Activated T-helper 1 cell treated with Interleukin-2 at 50 U/mL for 16 hours (primary cell): ENCODE measurements at regions not wholly inside any gene's neighbourhood (a gene's known extent, or its start where the extent isn't known, plus 50 kb on each side); places are given as distances from the start of the nearest gene placed in this dataset.

Experiments
- DNase-seq: peaks from one replicate; pipeline ENCODE4 v3.0.0-alpha.2; 2020; ENCODE audit warnings: low read depth

DNA sequence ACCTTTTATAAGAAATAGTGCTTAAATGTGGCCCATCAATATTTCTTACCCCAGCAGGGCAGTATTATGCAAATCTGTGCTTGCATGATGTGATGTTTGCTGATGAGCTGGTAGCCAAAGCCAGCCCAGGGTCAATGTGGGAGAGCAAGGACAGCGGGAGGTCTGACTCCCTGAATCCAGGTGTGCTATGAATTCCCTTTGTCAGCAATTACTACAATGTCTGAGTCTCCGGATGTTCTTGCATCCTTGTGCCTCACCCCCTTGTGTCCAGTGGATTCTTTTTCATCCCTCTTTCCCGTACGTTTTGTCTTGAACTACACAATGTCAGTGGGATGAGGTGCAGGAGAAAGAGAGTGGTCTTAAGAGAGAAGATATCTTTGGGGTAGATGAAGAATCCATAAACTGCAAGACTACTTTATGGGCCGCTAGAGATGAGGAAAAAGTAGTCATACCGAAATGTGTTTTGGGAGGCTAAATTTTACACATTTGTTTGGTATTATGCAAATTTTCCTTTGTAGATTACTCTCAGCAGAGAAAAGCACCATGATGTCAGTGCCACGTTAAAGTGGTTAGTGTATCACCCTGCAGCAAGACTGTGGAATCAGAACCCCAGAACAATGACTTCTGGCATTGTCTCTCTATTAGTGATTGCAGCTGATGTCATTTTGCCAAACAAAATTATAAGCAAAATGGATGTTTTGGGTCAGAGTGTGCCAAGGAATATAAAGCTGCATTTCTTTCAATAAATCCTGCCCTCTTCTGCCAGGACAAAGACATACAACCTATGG, 53.5 kb upstream of the TSHZ3 start:
- no peak for DNase-seq

DNA sequence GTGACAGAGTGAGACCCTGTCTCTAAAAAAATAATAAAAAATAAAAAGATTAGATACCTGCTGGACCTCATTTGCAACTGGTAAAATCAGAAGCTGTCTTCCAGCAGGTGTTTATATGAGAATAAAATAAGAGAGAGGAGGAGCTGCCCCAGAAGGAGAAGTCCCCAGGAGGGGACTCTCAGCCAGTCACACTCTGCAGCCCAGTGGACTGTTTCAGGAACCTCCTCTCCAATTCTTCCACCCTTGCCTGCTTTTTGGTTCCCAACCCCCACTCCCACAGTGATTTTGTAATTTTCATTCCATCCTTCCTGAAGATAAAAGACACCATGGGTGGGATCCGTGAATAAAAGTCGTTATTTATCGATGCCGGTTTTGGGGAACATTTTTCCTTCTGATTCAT, 56.9 kb upstream of the TSHZ3 start:
- DNase-seq = no peak

DNA sequence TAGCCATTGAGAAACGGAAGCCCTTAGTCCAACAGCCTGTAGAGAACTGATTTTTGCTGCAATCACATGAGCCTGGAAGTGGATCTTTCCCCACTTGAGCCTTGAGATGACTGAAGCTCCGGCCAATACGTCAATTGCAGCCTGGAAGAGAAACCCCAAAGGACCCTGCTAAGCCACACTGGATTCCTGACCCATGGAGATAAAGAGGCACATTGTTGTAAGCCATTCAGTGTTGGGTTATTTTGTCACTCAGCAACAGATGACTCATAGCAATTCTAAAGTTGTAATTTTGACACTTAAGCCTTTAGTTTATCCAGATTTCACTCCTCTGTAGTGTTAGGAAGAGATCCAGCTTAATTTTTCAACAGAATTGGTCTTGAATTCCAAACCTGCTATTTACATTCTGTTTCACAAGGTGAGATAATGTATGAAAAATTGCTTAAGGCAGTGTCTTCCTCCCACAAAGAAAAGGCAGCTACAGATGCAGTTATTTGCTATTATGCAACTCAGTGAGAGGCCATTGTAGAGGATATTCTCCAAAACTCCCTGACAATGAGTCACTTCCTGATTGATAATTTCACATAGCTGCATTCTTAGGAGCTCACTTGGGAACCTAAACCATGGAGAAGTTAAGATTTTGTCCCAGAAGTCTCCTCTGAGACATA, 59.4 kb upstream of the TSHZ3 start:
- DNase-seq = no peak

DNA sequence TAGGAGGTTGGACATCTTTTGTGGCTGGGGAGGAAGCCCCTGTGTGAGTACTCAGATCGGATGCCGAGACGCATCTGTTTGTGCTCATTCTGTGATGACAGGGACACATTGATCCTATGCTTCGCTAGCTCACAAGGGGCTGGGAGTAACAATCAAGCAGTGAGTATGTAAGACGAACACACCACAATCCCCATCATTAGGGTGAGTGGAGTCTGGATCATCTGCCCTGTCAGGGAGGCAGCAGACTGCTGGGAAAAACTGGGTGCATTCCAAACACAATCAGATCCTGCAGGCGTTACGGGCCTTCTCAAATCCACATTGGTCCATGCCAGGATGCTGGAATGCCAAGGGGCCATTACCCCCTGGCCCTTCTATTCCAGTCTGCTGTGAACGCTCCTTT, 64.1 kb upstream of the TSHZ3 start:
- no peak for DNase-seq

DNA sequence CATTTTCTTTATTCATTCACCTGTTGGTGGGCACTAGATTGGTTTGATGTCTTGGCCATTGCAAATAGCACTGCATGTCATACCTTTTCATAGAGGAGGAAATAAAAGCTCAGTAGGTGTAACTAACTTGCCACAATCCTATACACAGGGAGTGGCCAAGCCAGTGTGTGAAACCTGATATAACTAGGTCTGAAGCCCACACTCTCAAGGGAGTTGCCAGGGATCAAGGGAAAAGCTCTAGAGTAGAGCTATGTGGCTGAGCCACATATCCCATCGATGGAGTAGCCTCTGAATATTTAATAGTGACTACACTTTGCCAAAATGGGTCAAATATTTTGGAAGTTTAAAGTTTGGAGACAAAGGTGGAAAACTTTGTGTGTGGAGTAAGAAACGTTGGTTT, 66.1 kb upstream of the TSHZ3 start:
- DNase-seq = no peak

DNA sequence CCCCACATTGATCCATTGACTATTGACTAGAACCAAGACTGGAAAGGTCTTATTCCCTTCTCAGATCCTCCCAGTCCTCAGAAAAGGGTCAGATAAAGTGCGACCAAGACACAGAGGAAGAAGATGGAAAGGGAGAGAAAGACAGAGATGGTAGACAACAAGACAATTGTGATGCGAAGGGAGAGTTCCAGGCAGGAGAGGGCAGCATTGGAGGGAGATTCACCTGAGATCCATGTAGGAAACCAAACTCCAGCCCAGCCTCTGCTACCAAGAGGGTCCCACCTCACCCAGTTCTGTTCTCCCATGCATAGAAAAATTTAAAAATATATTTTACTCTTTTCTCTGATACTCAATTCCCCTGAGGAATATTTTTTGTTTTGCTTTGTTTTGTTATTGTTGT, 67.3 kb upstream of the TSHZ3 start:
- no peak for DNase-seq

DNA sequence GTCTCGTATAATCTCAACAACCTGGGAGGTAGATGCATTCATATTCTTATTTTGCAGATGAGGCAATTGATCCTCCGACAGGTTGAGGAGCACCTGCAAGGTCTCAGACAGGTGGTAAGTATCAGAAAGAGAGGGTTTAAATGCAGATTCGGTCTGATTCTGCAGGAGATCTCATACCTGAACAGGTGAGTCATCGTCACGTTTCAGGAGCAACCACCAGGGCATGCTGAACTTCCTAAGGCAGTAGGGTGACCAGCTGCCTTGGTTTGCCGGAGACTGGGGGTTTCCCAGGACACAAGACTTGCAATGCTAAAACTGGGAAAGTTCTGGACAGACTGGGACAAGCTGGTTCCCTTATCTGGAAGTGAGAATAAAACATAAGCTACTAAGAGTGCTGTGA, 68.8 kb upstream of the TSHZ3 start:
- DNase-seq = no peak

DNA sequence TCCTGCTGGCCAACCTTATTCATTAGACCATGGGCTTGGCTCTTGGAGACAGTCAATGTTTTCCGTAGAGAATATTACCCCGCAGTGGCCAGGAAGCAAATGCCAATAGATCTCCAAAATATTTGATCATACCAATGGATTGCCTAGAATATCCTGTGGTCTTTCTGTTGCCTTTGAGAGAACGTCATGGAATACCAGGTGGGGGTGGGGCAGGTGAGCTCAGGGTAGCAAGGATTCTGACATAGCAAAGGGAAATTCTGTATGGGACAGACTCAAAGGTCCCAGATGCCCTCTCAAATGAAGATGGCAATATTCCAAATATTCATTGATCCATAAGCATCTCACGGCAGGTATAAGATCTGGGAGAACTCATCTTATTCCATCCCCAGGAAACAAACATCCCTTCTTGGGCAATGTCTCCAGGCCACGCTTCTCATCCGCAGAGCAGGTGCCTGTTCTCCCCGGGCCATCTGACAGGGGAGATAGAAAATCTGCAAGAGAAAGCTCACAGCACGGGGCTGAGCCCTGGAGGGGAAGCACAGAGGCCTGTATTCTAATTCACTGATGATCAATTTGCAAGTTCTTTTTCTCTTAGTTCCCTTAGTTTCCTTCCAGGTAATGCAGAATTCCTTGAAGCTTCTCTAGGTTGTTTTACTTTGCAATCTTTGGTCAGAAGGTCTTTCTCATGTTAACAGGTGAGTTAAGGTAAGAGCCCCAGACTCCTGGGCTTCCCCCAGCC, 69.6 kb upstream of the TSHZ3 start:
- DNase-seq = no peak

DNA sequence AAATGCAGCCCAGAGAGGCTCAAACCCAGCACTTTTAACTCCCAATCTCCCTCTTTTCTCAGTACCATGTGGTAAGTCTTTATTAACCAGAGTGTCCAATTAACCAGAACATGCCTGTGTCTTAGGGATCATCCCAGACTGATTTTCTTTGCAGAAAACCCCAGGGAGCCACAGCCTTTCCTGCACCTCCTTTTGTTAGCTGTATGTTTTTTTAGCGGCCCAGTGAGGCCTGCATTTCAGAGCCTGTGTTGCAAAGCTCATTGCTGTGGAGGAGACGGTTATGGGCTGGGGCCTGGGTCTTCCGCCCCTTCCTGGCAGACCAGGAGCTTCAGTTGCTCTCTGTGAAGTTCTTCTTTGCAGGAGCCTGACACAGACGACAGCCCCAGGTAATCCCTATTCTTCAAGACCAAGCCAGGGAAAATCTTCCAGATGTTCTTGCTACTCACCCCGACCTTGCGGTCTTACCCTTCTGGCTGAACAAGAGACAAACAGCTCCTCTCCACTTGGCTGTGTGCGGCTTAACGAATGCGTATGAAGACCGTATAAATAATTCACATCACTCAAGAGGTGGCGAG, 70.7 kb upstream of the TSHZ3 start:
- no peak for DNase-seq

DNA sequence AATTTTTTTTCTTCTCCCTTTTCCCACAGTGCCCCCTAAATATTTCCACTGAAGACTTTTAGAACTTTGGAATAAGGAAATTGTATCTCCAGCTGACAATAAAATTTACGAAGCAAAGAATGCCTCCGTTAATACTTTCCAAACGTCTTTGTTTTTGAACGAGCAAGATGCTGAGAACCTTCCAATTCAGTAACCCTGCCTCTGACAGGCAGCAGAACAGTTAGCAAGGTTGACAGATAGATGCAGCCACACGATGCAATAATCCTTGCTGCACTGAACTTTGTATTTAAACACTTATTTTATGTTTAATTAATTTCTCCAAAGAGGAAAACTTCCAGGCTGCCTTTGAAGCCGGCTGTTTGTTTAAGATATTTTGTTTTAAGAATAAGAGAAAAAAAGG, 71.8 kb upstream of the TSHZ3 start:
- no peak for DNase-seq

DNA sequence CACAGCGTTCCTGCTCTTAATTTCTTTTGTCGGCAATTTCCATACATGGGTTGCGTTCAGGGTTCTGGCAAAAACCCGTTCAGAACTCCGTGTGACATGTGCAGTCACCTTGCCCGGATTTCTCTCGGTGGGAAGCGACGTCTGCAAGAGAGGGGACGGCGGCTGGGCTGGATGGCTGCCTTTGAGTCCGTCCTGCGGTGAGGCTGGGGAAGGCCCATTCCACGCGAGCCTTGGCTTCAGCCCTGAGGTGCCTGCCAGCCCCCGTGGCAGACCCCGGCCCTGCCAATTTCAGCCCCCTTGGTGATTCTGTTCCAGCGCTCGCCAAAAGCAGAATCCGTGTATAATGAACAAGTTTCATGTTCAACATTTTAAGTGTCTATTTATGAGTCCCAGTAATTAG, 72.6 kb upstream of the TSHZ3 start:
- no peak for DNase-seq

DNA sequence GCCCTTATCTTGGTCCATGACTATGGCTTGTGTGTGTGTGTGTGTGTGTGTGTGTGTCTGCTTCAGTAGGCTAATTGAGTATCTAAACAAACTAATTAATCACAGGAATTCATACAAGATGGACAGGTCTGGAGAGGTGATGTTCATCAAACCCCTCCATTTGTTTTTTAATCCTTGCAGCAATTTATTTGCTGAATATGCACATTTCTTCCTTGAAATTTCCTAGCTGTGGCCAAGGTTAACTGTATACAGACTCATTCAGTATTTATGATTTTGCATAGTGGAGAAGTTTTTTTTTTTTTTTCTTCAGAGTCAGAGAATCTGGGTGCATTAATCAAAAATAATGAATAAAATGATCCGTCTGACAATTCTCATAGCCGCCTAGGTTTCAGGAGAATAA, 74.7 kb upstream of the TSHZ3 start:
- DNase-seq = no peak

DNA sequence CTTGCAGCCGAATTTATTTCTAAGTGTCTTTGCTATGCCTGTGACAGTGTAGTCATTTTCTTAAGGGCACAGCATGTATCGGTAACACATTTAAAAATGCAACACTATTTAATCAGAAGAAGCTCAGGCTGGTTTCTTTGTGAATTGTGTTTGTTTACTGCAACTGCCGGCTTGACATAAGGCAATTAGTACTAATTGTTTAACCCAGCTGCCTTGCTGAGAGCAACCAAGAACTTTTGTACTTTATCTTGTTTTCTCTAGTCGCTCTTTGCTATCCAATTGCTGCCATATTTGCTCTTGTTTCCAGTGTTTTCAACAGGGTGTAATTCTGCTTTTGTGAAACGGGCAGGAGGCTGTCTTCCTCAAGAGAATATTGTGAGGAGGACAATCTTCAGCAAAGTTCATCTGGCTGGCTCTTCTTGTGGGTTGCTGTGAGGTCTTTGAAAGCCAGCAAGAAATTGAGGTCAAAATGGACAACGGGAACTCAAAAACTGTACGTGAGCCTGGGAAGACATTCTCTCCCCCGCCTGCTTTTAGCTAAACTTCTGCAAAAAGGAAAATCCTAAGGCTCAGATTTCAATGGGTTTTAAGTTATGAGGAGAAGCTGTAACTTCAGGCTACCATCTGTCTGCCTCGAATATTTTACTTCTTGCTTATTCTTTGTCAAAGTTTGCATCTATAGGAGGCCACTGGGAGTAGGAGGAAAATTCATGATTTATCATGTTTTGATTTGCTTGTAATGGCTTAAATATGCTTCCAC, 75.8 kb upstream of the TSHZ3 start:
- DNase-seq = no peak

DNA sequence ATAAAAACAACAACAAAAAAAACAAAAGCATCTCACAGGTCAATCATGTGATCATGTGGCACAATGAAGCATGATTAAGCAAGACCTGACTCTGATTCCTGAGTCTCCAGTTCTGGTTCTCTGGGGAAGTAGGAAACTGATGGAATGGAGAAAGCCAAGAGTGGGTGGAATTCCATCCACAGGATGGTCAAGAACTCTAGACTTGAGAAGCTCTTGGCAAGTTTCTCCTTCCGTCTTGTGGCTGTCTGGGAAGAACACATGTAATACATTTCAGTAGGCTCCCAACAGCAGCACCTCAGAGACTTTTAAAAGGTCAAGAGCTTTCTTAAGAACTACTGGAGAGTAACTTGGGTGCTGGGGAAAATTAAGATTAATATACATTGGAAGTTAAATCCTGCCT, 78.6 kb upstream of the TSHZ3 start:
- no peak for DNase-seq

DNA sequence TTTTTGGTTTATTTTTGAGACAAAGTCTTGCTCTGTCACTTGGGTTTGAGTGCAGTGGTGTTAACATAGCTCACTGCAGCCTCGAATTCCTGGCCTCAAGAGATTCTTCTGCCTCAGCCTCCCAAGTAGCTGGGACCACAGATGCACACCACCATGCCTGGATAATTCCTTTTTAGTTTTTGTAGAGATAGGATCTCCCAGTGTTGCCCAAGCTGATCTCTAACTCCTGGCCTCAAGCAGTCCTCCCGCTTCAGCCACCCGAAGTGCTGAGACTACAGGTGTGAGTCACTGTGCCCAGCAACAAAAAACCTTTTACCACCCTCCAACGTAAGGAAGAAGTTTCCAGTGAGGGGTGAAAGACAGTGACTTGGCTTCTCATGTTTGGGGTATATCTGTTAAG, 81.1 kb upstream of the TSHZ3 start:
- no peak for DNase-seq

DNA sequence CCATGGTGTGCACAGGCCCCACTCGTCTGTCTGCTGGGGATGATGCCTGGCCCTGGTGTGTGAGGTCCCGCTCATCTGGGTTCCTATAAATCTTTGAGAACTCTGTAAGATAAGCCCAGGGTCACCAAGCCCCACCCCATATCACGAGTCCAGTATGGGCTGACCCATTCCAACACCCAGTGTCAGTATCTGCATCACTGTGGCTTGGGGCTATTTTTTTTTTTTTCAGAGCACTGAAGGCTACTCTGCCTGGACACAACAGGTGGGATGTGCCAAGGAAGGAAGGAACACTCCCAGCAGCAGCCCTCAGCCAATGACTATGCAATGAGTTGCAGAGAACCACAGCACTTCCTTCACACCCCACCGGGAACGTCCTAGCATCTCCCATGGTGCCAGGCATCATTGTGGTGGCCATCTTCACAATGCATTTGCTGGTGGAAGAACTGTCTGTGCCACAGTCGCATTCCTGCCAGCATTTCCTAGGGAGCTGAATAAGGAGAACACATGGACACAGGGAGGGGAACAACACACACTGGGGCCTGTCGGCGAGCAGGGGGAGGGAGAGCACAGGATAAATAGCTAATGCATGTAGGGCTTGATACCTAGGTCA, 83.1 kb upstream of the TSHZ3 start:
- no peak for DNase-seq

DNA sequence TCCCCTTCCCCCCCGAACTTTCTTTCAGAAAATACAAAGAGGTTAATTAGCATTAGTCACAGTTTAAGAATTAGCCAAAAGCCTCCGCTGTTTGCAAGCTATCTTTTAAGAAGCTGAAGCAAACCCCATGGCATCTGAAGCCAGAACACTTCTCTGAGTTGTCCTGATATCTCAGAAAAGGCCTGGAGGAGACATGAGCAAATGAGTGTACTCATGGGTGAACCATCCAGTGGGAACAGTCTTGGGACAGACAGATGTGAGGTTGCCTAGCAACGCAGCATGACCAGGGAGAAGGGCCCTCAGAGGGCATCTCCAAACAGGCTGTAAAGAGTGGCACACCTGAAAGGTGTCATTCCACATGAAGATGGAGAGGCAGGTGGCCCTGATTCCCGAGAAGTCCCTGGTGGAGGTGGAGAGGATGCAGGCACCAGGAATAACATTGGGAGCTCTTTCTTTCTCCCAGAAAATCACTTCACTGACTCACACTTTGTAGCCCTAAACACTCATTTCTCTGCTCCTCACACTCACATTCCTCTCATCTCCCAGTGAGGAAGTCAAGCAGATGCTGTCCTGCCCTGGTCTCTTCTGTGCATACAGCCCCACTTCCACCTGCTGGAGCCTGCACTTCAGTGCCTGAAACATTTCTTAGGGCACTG, 87.0 kb upstream of the TSHZ3 start:
- DNase-seq = no peak

DNA sequence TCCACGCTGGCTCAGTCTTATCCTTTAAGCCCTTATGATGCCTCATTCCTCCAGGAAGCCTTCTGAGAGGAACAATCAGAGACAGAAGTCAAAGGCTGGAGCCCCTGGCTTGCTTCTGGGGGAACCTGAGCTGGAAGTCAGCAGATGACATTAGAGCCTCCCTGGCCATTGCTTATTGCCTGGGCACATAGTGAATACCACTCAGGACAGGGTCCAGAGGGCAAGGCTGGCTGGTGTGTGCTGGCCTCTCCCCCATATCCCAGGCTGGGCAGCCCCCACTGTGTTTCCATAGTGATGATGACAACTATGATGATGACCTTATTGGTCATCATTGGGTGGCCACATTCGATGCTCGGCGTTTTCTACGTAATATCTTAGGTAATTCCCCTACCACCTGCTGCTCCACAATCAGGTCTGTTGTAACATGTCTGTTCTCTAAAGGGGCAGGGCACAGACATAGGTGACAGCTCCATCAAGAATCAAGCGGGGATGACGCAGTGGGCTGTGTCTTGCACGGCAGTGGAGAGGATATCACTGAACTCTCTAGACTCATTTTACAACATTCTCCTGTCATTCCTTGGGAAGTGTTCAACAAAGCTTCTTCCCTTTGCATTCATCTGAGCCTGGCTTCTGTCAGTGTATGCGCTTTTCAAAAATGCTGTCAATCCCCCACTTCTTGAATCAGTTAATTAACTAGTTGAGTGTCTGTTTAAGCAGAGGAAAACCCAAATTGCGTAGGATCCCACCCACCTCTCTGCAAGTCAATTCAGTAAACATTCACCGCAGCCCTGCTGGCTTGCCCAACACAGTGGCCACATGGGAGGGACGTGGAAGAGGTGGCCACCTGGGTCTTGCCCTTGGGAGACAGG, 89.4 kb upstream of the TSHZ3 start:
- no peak for DNase-seq

DNA sequence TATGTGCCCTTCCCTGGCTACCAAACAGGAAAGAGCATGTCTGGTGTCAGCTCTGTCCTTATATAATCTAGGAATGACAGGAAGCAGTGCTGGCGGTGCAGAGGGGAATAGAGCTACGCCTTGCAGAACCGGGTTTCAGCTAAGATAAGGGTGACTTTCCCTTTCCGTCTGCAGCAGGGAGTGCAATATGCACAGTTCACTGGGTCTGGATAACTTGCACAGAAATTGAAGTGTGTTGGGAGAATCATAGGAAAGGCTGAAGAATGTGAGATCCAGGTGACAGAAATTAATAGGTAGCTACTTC, 90.0 kb upstream of the TSHZ3 start:
- no peak for DNase-seq

DNA sequence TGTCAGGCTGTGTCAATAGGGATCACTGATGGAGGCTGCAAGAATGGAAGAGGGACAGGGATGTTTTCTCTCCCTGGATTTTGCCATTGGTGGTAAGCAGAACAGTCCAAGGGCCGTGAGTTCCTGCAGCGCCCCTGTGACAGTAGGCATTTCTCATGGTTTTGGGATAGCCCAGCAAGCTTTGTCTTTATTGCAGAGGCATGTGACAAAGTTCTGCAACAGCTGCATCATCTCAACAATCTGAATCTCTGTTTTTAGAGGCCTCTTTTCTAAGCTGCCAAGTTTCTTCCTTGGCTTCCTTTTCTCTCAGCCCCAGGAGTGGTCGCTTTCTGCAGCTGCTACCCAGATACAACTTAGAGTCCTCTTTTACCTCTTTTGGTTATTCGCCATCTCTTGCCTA, 95.7 kb upstream of the TSHZ3 start:
- DNase-seq = no peak
